GM21367 (cell line): ENCODE measurements at regions not wholly inside any gene's neighbourhood (a gene's known extent, or its start where the extent isn't known, plus 50 kb on each side); places are given as distances from the start of the nearest gene placed in this dataset.
"Not testable (repeated sequence)": the region's sequence is repeated elsewhere in the genome, so short reads cannot be mapped to it uniquely, and the experiment has no call there.

Source experiments
- ATAC-seq: cut with Tn5 transposase; IDR thresholded peaks from one replicate; pipeline ENCODE4 v1.9.1; 2021; ENCODE audit not compliant: unreplicated experiment

GRCh38 chr4:68720723-68721122, 50.3 kb upstream of the UGT2B15 start:
- ATAC-seq: not testable (repeated sequence)

GRCh38 chr4:68724426-68724825, 54.0 kb upstream of the UGT2B15 start:
- no peak for ATAC-seq

- ATAC-seq: no peak
Observed at GRCh38 chr4:68724922-68725321, 54.5 kb upstream of the UGT2B15 start.

- ATAC-seq: peak; percentile 77
Observed at GRCh38 chr4:68732653-68733466, 62.4 kb upstream of the UGT2B15 start.

DNA sequence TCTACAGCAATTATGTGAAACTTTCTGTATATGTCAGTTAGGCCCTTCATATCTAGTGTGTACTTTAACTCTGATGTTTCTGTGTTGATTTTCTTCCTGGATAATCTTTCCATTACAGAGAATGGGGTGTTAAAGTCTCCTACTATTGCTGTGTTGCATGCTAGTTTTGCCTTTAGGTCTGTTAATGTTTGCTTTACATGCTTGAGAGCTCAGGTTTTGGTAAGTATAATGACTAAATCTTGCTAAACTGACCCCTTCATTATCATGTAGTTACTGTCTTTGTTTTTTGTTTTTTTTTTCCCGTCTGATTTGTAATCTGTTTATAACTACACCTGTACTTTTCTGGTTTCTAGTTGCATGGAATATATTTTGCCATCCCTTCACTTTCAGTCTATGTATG, 63.6 kb upstream of the UGT2B15 start:
- peak; percentile 42 for ATAC-seq

GRCh38 chr4:68735106-68735505, 64.7 kb upstream of the UGT2B15 start:
- no peak for ATAC-seq

GRCh38 chr4:68736813-68737212, 66.4 kb upstream of the UGT2B15 start:
- ATAC-seq: no peak

DNA sequence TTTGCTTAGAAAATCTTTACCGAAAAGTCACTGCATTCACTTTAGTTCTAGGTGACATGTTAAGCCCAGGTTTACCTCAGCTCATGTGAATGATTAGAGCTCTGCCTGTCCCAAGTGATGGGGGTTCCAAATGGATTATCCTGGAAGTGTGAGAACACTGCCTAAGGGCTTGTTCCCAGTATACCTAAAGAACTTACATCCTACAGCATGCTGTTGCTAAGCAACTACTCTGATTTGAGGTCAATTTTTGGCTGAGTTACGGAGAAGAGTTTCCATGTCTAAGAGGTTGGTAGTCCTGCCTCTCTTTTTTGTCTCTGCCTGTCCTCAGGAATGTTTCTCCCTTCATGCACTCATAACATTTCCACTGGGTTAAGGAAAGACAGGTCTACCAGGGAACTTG, 67.6 kb upstream of the UGT2B15 start:
- no peak for ATAC-seq

- no peak for ATAC-seq
Observed at GRCh38 chr4:68744368-68744767, 71.4 kb upstream of the UGT2B10 start.

- no peak for ATAC-seq
Observed at GRCh38 chr4:68748181-68748991, 67.4 kb upstream of the UGT2B10 start.

DNA sequence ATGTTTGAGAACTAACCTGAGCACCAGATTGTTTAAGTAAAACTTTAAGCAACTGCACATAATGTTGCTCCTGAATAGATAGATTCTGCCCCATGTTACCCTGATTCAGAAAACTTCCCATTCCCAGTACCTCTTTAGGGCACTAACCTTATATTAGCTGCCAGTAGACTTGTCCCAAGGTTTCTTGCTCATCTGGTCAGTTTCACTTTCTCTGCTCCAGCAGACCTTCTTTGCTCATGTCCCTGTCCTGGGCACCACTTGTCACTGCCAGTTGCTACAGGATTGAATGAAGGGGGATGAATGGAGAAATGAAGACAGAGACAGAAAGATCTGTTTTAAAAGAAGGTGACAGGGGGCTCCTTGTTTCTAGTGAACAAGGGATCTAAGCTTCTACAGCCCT, 65.2 kb upstream of the UGT2B10 start:
- no peak for ATAC-seq

DNA sequence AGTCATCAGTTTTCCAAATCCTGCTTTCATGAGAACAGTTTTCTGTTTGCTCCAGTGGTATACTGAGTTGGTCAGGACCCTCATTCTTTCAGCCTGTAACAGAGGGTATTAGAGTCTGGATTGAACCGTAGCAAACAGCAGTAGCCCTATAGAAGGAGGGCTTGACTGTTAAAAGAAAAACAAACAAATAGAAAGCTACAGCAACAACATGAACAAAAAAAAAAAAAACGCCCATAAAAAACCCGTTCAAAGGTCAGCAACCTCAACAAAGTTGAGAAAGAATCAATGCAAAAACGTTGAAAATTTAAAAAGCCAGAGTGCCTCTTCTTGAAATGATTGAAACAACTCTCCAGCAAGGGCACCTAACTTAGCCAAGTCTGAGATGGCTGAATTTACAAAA, 64.7 kb upstream of the UGT2B10 start:
- ATAC-seq: no peak

- ATAC-seq: no peak
Observed at GRCh38 chr4:68765876-68766275, 49.9 kb upstream of the UGT2B10 start.
